NOMO-1 treated with DMSO at 0.1 percent for 48 hours (cell line): ENCODE measurements at regions not wholly inside any gene's neighbourhood (a gene's known extent, or its start where the extent isn't known, plus 50 kb on each side); places are given as distances from the start of the nearest gene placed in this dataset.

Experiments
- DNase-seq: peaks from one replicate; lab custom pipeline; 2025; ENCODE audit not compliant: unreplicated experiment; lab: John Stamatoyannopoulos, UW

DNA sequence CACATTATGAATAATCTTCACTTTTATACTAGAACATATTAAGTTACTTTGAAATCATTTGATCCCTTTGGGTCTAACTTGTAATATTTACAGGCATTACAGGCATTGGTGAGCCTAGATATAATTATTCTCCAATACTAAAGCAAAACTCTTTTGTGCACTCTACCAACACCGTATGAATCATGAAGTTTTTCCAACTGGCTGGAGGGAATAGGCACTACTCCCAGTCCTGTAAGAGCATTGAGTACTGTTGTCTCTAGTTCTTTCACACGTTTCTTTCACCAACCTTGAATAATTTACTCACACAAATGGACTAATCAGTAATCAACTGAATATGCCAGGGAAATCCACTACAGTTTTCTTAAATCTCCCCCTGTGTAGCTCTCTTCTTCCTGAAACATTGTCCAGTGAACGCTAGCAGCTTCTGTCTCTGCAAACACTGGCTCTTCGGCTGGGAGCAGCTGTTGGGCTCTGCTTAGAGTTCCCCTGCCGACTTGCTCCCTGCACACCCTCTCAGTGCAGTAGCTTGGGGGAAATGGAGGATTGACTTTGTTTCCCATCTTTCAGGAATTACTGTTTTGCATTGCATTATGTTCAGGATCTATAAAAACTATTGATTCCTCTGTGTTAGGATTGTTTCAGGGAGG, 476.7 kb downstream of the RFC3 start:
- no peak for DNase-seq

DNA sequence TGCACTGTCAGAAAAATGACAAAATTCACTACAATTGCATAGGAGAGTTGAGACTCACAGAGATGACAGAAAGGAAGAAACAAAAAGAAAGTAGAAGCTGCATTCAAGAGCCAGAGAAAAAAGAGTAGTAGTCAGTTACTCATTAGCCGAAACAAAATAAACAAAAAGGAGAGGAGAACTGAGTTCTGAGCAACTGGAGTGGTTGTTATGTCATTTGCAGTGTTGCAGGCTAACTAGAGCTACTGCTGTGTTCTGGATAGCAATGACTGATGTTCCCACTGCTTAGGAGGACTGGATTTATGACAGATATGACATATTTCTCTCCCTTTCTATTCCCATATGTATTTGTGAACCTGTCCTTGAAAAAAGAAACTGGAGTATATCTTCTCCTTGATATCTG, 482.6 kb downstream of the RFC3 start:
- no peak for DNase-seq

DNA sequence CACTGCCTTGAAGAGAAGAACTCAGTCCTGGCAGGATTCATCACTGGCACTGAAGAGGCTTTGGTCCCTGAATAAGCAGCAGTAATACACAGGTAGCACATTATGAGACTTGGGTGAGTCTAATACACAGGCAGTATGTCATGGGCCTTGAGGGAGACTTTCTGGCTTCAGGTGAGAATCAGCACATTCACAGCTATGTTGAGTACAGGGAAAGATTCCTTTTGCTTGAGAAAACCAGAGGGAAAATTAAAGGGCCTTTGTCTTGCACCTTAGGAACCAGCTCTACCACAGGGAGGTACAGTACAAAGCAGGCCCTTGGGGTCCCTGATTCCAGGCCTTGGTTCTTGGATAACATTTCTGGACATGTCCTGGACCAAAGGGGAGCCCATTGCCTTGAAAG, 484.6 kb downstream of the RFC3 start:
- no peak for DNase-seq

DNA sequence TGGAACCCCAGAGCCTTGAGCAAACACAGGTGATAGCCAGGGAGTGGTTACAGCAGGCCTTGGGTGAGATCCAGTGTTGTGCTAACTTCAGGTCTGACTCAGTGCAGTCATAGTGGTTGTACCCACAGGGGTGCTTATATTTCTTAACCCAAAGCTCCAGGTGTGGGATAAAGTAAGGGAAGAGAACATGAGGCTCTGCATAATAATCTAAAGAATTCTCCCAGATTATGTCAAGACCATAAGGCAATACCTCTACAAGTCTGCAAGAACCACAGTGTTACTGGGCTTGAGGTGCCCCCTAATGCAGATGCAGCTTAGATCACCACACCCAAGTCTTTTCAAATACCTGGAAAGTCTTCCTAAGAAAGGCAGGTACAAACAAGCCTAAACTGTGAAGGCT, 485.4 kb downstream of the RFC3 start:
- DNase-seq = no peak

DNA sequence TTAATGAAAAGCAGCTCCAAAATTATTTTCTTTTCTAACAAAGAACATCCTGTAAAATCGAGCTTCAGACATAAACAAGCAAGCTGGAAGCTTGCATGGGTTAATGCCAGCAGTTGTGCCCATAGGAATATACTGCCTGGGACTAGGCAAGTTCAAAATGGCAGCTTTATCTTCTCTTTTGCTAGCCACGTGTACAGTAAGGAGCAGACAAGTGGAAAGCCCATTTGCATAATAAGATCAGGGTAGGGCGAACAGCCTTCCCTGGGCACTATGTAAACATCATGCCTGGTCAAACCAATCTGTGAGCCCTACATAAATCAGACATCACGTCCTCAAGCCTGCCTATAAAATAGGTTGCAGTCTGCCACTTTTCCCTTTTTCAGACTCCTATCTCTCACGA, 489.7 kb downstream of the RFC3 start:
- DNase-seq = no peak

DNA sequence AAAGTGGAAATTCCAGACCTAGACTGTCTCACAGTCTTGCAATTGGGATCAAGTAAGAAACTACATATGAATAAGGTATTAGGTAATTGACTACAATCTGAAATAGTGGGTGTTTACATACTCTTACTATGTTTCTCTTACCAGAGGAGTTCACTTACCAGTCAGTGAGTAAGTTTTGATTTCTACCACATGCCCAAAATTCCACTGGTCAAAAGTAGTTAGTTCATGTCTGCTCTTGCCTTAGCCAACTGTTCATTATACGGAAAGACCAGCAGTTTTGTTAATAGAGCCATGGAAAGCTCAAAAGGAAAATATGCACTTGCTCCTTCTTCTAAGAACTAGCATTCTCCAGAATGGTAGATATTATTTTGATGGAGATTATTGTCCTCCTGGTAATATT, 490.8 kb downstream of the RFC3 start:
- DNase-seq = no peak

DNA sequence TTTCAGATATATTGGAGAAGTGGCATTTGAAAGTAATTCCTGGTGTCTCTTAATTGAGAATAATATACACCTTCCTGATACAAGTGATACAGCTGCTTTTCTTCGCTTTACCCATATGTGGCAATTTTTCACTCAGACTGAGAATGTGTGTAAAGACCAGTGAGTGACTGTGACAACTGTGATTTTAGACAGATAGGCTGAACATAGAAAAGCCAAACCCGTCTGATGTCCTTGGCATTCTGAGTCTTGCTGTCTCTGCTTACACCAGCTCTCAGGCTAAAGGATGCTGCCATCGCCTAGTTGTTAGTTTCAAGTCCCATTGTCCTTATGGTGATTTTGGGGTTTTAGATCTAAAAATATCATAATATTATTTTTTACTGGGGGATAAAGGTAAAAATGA, 492.6 kb downstream of the RFC3 start:
- DNase-seq = no peak

DNA sequence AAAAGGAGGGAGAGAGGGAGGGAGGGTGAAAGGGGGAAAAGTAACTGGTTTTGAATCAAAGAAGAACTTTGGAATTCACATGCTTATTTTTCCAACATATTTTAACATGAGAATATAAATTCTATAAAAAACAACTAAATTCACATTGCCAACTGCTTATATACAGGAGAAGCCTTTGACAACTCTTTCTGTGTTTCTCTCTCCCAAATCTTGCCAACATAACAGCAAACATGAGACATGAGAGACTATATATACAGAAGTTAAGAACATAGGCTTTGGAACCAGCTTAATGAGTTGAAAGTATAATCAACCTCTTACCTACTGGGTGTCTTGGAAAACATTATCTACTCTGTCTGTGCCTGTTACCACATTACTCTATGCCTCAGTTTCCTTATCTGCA, 493.3 kb downstream of the RFC3 start:
- no peak for DNase-seq

DNA sequence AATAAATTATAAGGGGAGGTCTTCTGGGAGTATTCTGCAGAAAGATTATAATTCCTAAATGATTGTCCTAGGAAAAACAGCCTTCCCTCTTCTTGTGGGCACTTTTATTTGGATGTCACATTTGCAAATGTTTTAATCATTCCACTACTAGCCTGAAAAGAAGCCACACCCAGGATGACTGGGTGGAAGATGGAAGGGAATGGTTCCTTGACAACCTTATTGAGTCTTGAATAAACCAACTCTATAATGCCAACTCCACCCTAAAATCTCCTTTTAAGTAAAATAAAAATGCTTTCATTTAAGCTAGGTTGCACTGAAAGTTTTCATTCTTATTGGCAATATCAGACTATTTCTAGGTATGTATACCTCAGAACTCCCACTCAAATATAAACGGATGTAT, 494.6 kb downstream of the RFC3 start:
- DNase-seq = no peak

DNA sequence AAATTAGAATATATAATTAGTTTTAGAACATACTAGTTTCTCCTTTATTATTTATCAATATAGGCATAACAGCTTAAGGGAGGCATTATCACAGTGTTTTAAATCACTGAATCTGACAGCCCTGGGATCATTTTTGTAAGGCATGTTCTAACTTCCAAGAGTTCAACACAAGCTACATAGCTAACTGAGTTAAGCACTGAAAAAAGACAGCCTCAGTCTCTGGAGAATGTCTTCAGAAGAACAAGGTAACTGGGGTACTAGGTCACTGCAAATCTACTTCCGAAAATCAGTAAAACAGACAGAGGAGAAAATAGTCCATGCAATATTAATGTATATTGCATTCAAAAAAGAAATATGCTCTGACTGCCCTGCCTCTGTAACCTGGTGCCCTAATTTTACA, 502.1 kb downstream of the RFC3 start:
- DNase-seq = no peak

DNA sequence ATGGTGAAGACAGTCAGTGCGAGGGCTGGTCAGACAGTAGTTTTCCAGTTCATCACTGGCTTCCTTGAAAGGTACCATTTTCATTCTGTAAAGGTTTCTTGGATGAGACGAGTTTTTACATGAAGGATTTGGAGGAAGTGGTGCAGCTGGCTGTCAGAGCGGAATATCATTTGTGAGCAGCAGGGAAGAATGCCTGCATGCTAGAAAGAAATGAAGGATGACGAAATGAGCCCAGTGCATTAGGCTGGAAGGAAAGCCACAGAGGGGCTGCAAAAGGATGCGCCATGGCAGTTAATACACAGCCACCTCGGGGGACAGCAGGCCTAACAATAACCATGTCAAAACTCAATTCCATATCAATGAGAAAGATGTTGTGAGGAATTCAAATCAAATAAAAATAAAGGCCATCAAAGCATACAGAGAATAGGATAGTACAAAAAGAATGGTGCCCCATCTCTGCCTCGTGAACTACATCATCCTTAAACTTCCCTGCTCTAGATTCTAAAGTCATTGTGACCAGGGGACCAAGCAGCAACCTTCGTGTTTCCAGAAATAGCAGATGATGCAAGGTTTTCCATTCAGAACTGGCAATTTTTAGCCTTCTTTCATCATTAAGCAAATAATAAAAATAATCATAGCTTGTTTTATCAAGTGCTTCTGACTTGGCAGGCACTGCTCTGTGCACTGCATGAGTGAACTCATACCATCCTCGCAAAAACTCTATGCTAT, 504.2 kb downstream of the RFC3 start:
- no peak for DNase-seq

DNA sequence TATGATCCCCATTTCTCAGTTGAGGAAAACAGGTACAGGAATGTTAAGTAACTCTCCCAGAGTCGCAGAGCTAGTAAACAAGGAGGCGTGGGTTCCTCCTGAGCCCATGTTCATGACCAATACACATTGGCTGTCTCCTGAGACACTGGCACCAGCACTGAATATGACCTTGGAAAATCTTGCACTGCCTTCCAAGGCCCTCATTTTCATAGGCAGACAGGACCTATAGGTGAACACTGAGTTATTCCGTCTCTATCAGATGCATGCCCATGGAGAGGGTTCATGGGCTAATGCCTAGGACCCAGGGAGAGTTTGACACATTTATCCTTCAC, 504.8 kb downstream of the RFC3 start:
- no peak for DNase-seq

DNA sequence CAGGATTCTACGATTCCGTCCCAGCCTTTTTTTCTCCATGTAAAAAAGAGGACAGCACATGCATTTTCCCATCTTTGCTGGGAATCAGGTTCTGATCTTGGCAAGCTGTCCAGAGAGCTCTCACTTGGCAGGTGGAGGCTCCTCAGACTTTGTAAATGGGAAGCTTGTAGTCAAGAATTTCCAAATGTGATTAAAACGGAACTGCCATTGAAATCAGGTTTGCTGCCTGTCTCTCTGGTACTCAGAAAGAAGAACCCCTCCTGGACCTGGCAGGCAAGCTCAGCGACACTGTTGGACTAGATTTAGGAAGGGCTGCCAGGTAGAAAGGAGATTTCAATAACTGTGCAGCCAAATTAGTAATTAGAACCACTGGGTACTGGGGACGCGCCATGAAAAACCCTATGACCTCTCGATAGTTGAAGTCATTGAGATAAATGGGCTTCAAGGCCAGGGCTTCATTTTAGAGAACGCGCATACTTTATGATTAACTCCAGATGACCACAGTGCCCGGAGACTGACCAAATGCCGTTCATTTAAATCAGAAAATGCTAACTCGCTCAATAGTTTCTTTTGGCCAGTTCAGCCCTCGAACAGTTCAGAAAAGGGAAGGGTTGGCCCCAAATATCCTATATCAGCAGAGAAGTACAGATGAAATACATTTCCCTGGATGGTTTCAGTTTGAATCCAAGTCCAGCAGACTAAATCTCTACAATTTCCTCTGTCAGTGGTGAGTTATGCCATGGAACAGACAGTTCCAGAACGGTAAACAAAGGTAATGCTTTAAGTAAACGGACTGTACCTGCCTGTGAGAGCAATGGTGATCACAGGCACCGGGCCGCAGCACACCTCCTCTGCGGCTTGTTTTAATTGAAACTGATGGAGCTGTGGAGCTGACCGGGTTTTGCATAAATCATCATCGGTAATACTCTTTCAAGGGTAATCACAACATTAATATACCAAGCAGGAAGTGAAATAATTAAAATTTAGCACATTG, 517.4 kb downstream of the RFC3 start:
- peak; percentile 47 for DNase-seq

DNA sequence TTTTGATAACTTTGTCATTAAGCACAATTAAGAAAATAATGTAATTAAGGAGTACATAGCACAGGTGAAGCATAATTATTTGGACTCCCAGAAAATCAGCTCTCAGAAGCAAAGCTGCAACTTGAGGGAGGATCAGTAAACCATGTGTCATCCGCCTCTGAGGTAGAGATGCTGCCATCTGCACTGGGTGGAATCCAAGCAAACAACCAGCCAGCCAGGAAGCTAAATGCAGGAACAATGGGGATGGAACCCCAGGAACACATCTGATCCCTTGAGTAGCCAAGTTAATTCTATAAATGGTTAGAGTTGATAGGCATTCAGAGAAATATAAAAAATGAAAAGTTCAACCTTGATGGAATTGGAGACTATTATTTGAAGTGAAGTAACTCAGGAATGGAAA, 520.2 kb downstream of the RFC3 start:
- no peak for DNase-seq

DNA sequence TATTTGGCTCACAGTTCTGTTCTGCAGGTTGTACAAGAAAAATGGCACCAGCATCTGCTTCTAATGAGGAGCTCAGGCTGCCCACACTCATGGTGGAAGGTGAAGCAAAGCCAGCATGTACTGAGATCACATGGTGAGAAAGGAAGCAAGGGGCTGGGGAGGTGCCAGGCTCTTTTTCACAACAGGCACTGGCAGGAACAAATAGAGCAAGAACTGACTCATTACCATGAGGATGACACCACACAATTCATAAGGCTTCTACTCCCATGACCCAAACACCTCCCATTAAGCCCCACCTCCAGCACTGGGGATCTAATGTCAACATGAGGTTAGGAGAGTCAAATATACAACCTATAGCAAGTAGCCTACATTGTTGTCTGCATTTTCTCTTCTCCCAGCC, 522.6 kb downstream of the RFC3 start:
- DNase-seq = no peak

DNA sequence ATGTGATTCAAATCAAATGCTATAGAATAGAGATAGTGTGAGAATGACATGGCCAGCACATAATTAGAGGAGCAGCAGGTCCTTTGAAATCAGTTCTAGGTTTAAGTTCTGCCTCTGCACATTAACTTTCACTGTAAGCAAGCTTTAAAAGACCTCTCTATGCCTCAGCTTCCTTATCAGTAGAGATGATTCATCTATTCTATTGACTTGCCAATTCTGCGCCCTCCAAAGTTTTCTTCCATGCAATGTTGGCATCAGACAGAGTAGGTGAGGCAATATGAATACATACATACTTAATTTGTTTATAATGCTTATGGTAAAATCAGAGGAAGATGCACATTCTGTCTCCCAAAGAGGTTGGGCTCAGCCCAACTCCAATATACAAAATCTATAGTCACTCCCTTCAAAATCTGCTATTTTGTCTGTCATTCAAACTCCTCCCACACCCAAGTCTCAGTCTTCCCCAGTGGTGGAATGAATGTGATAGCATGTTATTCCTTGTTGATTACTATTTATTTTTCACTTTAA, 525.5 kb downstream of the RFC3 start:
- DNase-seq = no peak

DNA sequence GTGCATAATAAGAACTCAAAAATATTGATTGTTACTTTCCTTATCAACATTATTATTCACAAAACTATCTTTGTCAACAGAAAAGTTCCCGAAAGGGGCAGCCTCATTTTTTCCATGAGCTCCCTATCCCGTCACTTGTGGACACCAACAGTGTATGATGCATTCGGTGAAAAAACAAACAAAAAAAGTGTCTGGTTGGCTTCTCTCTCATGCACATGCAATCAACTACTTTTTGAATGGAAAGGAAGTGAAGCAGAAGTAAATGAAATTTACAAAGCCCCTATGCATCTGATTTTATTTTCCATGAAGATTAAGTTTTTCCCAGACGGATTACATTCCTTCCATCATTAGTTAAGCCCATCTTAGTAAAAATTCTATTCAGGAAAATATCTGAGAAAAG, 526.9 kb downstream of the RFC3 start:
- DNase-seq = no peak

DNA sequence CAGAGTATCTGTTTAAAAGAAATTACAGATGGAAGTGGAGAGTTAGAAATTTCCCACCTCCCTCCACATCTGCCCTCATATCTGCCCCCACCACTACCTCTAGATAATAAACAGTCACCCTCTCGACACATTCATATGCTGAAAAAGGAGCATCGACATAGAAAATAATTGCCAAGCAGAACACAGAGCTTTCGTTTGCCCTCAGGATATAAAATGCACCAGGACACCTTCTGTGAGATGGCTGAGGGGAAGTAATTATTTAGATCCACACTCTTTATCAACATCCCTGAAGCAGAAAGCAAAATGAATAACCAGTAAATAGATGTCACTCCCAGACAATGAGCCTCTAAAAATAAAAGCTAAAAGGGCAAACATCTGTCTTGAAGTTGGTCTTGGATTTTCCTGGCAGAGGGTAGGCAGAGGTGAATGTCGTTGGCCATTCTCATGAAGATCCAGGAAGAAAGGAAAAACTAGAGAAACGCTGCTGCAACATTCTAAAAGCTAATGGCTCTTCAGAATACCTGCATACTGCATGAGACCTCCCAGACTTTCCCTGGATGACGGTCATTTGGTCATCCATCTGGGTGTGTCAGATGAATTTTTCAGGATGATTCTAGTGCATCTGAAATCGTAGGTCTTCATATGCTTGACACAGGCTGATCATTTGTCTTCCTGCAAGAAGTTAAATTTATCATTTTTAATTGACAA, 527.5 kb downstream of the RFC3 start:
- DNase-seq = no peak

DNA sequence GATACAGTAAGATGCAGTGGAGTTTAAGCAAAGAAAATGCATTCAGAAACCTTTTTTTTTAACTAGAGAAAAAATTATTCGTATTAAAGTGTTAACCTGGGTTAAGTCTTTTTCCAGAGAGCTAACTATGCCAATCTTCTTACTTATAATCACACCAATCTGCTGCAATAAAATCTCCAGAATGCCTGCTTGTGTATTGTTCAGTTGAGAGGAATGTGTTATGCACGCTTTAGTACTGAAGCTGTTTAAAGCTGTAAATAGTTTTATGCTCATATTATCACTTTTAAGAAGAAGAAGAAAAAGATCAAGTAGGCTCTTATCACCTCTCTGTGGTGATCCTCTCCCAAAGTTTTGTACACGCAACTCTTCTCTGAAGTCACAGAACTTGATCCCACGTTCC, 528.7 kb downstream of the RFC3 start:
- no peak for DNase-seq

DNA sequence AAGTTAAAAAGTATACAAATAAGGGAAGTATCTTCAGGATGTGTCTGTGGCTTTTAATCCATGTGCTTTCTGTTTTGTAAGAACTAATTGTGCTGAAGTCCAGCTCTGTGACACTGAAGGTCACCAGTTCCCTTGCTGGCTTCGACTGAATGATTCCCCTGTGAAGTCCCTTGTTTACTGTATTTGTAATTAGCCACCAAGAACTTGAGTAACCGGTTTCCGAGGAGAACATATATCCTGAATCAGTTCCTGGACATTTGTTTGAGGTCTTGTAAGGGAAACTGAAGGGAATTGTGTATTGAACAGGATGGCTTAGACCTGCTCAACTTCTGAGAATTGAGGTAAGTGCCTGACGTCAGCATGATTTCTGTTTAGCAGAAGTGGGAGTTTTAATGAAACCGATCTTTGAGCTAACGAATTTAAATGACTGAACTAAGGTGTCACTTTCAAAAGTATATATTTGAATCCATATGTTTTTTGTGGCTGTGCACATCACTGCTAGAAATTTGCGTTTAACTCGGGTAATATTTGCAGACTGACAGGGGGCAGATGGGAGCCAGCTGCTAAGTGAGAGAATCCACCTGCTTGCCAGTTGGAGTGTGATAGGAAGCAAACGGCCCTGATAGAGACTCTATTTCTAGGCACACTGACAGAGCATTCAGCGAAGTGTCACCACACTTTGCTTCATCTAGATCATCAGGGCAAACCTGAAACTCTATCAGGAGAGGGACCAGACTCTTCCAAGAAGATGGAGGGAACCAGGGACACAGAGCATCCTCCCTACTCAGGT, 530.0 kb downstream of the RFC3 start:
- no peak for DNase-seq
